ENCODE measurements at regions not wholly inside any gene's neighbourhood (a gene's known extent, or its start where the extent isn't known, plus 50 kb on each side); places are given as distances from the start of the nearest gene placed in this dataset.

GRCh38 chr21:39105341-39105765, 77.9 kb downstream of the PSMG1 start:
- DNase-seq, result no peak

- no peak for DNase-seq
Measured at GRCh38 chr21:39104911-39105310, 78.3 kb downstream of the PSMG1 start.

- no peak for DNase-seq
Measured at GRCh38 chr21:39103689-39104088, 79.6 kb downstream of the PSMG1 start.

- no peak for DNase-seq
Measured at GRCh38 chr21:39099859-39100258, 83.4 kb downstream of the PSMG1 start.

GRCh38 chr21:39098696-39099200, 84.5 kb downstream of the PSMG1 start:
- no peak for DNase-seq

- DNase-seq, result no peak
Measured at GRCh38 chr21:39097981-39098380, 85.3 kb downstream of the PSMG1 start.

GRCh38 chr21:39097335-39097861, 85.9 kb downstream of the PSMG1 start:
- no peak for DNase-seq

- DNase-seq, result no peak
Measured at GRCh38 chr21:39096754-39097153, 86.5 kb downstream of the PSMG1 start.

- DNase-seq, result no peak
Measured at GRCh38 chr21:39095681-39096080, 87.6 kb downstream of the PSMG1 start.

- DNase-seq, result no peak
Measured at GRCh38 chr21:39094847-39095579, 88.2 kb downstream of the PSMG1 start.

- DNase-seq, result no peak
Measured at GRCh38 chr21:39094087-39094780, 89.0 kb downstream of the PSMG1 start.

- DNase-seq, result no peak
Measured at GRCh38 chr21:39093526-39093925, 89.7 kb downstream of the PSMG1 start.

GRCh38 chr21:39088831-39089380, 94.3 kb downstream of the PSMG1 start:
- no peak for DNase-seq

GRCh38 chr21:39088031-39088370, 95.2 kb downstream of the PSMG1 start:
- no peak for DNase-seq

GRCh38 chr21:39087238-39088030, 95.8 kb downstream of the PSMG1 start:
- DNase-seq, result no peak

GRCh38 chr21:39086547-39086946, 96.7 kb downstream of the PSMG1 start:
- no peak for DNase-seq

- no peak for DNase-seq
Measured at GRCh38 chr21:39085843-39086405, 97.3 kb downstream of the PSMG1 start.

- no peak for DNase-seq
Measured at GRCh38 chr21:39084979-39085729, 98.1 kb downstream of the PSMG1 start.

GRCh38 chr21:39084073-39084472, 99.2 kb downstream of the PSMG1 start:
- no peak for DNase-seq

GRCh38 chr21:39083377-39084008, 99.8 kb downstream of the PSMG1 start:
- DNase-seq, result no peak

- no peak for DNase-seq
Measured at GRCh38 chr21:39082656-39083376, 100.4 kb downstream of the PSMG1 start.

Data from stimulated activated CD4-positive, alpha-beta T cell treated with anti-CD3 and anti-CD28 coated beads, Interleukin-2, amount 100 ng/mL, for 24 hours (primary cell).